SH-SY5Y (cell line): ENCODE measurements at regions not wholly inside any gene's neighbourhood (a gene's known extent, or its start where the extent isn't known, plus 50 kb on each side); places are given as distances from the start of the nearest gene placed in this dataset.

Source experiments
- GATA2 ChIP-seq: IDR thresholded peaks from 2 replicates; pipeline ENCODE4 v1.6.1; 2011; ENCODE audit warnings: mild to moderate bottlenecking, low read depth, low read length
- GATA3 ChIP-seq: IDR thresholded peaks from 2 replicates; pipeline ENCODE4 v1.6.1; 2011; ENCODE audit warnings: low read depth, mild to moderate bottlenecking, low read length, moderate library complexity

DNA sequence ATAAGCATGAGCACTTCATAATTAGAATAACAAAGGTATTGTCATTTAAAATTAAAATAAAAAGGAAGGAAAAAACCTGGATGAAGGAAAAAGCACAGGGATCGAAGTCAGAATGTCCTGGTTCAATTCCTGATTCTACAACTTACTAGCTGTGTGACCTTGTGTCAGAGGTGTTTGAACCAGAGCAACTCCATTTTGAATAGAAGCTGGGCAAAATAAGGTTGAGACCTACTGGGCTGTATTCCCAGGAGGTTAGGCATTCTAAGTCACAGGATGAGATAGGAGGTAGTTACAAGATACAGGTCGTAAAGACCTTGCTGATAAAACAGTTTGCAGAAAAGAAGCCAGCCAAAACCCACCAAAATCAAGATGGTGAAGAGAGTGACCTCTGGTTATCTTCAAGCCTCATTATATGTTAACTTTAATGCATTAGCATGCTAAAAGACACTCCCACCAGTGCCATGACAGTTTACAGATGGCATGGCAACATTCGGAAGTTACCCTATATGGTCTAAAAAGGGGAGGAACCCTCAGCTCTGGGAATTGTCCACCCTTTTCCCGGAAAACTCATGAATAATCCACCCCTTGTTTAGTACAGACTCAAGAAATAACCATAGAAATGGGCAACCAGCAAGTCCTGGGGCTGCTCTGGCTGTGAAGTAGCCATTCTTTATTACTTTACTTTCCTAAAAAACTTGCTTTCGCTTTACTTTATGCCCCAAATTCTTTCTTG is 412.7 kb downstream of the PIK3R1 start:
- no peak for TF ChIP-seq GATA2
- no peak for TF ChIP-seq GATA3
